GM12878 (cell line): ENCODE measurements at regions not wholly inside any gene's neighbourhood (a gene's known extent, or its start where the extent isn't known, plus 50 kb on each side); places are given as distances from the start of the nearest gene placed in this dataset.

Experiments used
- EZH2 ChIP-seq: IDR thresholded peaks from 2 replicates; pipeline ENCODE4 v1.6.1; 2012; ENCODE audit warnings: low read depth, mild to moderate bottlenecking, control low read depth, inconsistent platforms, low read length, borderline replicate concordance; ENCODE audit not compliant: control insufficient read depth
- RB1 ChIP-seq: fragments of 450-650 bp; formaldehyde crosslinking; IDR thresholded peaks from 2 replicates; pipeline ENCODE4 v1.6.1; 2017; ENCODE audit warnings: mild to moderate bottlenecking, borderline replicate concordance
- RFX5 ChIP-seq: IDR thresholded peaks from 2 replicates; pipeline ENCODE4 v1.6.1; 2011; ENCODE audit warnings: low read depth, low read length, improper control_type of control experiment
- TAF1 ChIP-seq: IDR thresholded peaks from 2 replicates; pipeline ENCODE4 v1.6.1; 2011; ENCODE audit warnings: mild to moderate bottlenecking, low read depth, low read length, borderline replicate concordance
- ZNF217 ChIP-seq: fragments of 450-650 bp; IDR thresholded peaks from 2 replicates; pipeline ENCODE4 v1.6.1; 2017; ENCODE audit warnings: antibody characterized with exemption, mild to moderate bottlenecking
- TF ChIP-seq, protein P1 (sequence below): IDR thresholded peaks from 2 replicates; pipeline ENCODE4 v1.6.1; 2011; ENCODE audit warnings: borderline replicate concordance, low read depth, mild to moderate bottlenecking, moderate library complexity, low read length; ENCODE audit not compliant: insufficient read depth, poor library complexity, severe bottlenecking
- TF ChIP-seq, protein P2 (sequence below): IDR thresholded peaks from 2 replicates; pipeline ENCODE4 v1.6.1; 2012; ENCODE audit warnings: improper control_type of control experiment, low read depth, low read length; ENCODE audit not compliant: insufficient replicate concordance

DNA sequence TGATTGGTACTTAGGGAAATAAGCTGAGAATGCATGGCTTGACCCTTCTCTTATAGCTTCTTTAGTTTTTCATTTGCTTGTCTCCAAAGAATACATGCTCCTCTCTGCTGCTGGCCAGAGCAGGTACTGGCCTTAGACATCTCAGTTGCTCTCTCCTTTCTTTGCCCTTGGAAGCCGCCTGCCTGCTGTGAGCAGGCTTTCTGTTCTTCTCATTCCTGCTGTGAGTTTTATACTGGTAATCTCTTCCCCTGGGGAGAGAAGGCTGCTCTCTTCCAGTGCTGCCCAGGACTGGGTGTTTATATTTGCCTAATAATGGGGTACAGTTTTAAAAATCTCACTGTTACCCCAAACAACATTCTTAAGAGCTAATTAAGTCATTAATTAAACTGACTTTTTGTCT is 323.5 kb upstream of the LRRC7 start (continued):
- TF ChIP-seq, protein P1, sequence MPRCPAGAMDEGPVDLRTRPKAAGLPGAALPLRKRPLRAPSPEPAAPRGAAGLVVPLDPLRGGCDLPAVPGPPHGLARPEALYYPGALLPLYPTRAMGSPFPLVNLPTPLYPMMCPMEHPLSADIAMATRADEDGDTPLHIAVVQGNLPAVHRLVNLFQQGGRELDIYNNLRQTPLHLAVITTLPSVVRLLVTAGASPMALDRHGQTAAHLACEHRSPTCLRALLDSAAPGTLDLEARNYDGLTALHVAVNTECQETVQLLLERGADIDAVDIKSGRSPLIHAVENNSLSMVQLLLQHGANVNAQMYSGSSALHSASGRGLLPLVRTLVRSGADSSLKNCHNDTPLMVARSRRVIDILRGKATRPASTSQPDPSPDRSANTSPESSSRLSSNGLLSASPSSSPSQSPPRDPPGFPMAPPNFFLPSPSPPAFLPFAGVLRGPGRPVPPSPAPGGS: no peak
- TF ChIP-seq RFX5 (no peak), TAF1 (no peak), EZH2 (no peak), ZNF217 (no peak), RB1 (no peak)
- TF ChIP-seq, protein P2, sequence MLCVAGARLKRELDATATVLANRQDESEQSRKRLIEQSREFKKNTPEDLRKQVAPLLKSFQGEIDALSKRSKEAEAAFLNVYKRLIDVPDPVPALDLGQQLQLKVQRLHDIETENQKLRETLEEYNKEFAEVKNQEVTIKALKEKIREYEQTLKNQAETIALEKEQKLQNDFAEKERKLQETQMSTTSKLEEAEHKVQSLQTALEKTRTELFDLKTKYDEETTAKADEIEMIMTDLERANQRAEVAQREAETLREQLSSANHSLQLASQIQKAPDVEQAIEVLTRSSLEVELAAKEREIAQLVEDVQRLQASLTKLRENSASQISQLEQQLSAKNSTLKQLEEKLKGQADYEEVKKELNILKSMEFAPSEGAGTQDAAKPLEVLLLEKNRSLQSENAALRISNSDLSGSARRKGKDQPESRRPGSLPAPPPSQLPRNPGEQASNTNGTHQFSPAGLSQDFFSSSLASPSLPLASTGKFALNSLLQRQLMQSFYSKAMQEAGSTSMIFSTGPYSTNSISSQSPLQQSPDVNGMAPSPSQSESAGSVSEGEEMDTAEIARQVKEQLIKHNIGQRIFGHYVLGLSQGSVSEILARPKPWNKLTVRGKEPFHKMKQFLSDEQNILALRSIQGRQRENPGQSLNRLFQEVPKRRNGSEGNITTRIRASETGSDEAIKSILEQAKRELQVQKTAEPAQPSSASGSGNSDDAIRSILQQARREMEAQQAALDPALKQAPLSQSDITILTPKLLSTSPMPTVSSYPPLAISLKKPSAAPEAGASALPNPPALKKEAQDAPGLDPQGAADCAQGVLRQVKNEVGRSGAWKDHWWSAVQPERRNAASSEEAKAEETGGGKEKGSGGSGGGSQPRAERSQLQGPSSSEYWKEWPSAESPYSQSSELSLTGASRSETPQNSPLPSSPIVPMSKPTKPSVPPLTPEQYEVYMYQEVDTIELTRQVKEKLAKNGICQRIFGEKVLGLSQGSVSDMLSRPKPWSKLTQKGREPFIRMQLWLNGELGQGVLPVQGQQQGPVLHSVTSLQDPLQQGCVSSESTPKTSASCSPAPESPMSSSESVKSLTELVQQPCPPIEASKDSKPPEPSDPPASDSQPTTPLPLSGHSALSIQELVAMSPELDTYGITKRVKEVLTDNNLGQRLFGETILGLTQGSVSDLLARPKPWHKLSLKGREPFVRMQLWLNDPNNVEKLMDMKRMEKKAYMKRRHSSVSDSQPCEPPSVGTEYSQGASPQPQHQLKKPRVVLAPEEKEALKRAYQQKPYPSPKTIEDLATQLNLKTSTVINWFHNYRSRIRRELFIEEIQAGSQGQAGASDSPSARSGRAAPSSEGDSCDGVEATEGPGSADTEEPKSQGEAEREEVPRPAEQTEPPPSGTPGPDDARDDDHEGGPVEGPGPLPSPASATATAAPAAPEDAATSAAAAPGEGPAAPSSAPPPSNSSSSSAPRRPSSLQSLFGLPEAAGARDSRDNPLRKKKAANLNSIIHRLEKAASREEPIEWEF: no peak
- TF ChIP-seq, all 136 proteins: peak for 0
